Psoas muscle (tissue), 7 donors: ENCODE measurements at regions not wholly inside any gene's neighbourhood (a gene's known extent, or its start where the extent isn't known, plus 50 kb on each side); places are given as distances from the start of the nearest gene placed in this dataset.
A peak's percentile ranks its signal among the peaks of the same experiment; 100 is the strongest.
"Not testable (repeated sequence)": the region's sequence is repeated elsewhere in the genome, so short reads cannot be mapped to it uniquely, and the experiment has no call there.

Experiments used
- ATAC-seq, 4 donors: fragments of 200-7000 bp; cut with Tn5 transposase; one replicate each; pipeline ENCODE4 v1.9.1; 2020; ENCODE audit warnings: moderate library complexity in 3 of 4, mild to moderate bottlenecking in 2 of 4
- DNase-seq, 2 donors: peaks; one replicate each; pipeline ENCODE4 v3.0.0-alpha.2; 2020
- H3K27ac ChIP-seq: fragments of 200-600 bp; one replicate; pipeline ENCODE4 v1.8.0; 2022
- H3K27me3 ChIP-seq, 3 donors: fragments of 200-600 bp in 1 of 3; one replicate each; pipeline versions ENCODE4 v1.6.1 to v1.8.0; 2013 to 2022; ENCODE audit warnings: low read length in 2 of 3, mild to moderate bottlenecking in 2 of 3, moderate library complexity in 1 of 3; ENCODE audit not compliant: insufficient read depth in 3 of 3
- H3K36me3 ChIP-seq, 2 donors: fragments of 200-600 bp in 1 of 2; one replicate each; pipeline versions ENCODE4 v1.6.1 to v1.8.0; 2013 to 2022; ENCODE audit warnings: low read depth in 1 of 2, mild to moderate bottlenecking in 1 of 2, moderate library complexity in 1 of 2; ENCODE audit not compliant: insufficient read depth in 1 of 2
- H3K4me1 ChIP-seq: fragments of 200-600 bp; one replicate; pipeline ENCODE4 v1.8.0; 2022
- H3K4me3 ChIP-seq: fragments of 200-600 bp; one replicate; pipeline ENCODE4 v1.8.0; 2022; ENCODE audit warnings: mild to moderate bottlenecking
- H3K9me3 ChIP-seq: fragments of 200-600 bp; one replicate; pipeline ENCODE4 v1.8.0; 2022
- WGBS, 3 donors: extraction: QIAGEN DNeasy Blood & Tissue Kit; methylation state at CpG; one replicate each; pipeline versions ENCODE4 v1.1.6 to v1.1.7; 2013; 5-methylcytosine and 5-hydroxymethylcytosine counted together
- intact Hi-C, 2 donors: fragments of 100-400 bp; cut with DNase I; formaldehyde crosslinking; loops; one replicate each; pipeline versions ENCODE4 v1.11.0 to v1.14.2; 2022
- donor health status: healthy with polysubstance abuse.
- donor health status: DM: no; HTN: no; CAD: no; lungs with moderate emphysema.
- donor health status: Bipolar disorder and iron deficiency.
- donor health status: healthy.
- donor health status: DM: yes; HTN: yes; CAD: no.
- donor health status: DM: no; HTN: no; CAD: no.
- donor health status: DM: yes; HTN: yes; CAD: no.

- peaks cover 30% of the 10 kb centered on the region for H3K9me3 ChIP-seq
Measured at GRCh38 chr21:10346249-10346648, 175.1 kb upstream of the TPTE start.

GRCh38 chr21:10346933-10347615 is 174.3 kb upstream of the TPTE start:
- H3K4me1 ChIP-seq, H3K4me3 ChIP-seq, H3K27me3 ChIP-seq, DNase-seq, H3K36me3 ChIP-seq, H3K27ac ChIP-seq, intact Hi-C loops: not testable (repeated sequence)
- 63 to 69% (median 69%) methylated on average over 3 of the region's 3 CpGs for WGBS, 3 donors
- ATAC-seq, result peak in 3 of 4 donors; percentile 5 to 20 (median 7)
- H3K9me3 ChIP-seq, result peaks cover 30% of the 10 kb centered on the region

More at GRCh38 chr21:10346249-10346648, 175.1 kb upstream of the TPTE start:
- DNase-seq, H3K27ac ChIP-seq, H3K27me3 ChIP-seq, H3K4me3 ChIP-seq, intact Hi-C loops, H3K36me3 ChIP-seq, H3K4me1 ChIP-seq: not testable (repeated sequence)
- ATAC-seq, result peak in 1 of 4 donors; percentile 11
- WGBS, 3 donors, result 48 to 55% (median 50%) methylated on average over 3 to 4 of the region's 5 CpGs

GRCh38 chr21:10347675-10348074 is 173.7 kb upstream of the TPTE start:
- H3K27ac ChIP-seq, H3K36me3 ChIP-seq, intact Hi-C loops, H3K27me3 ChIP-seq, DNase-seq, H3K4me1 ChIP-seq, H3K4me3 ChIP-seq: not testable (repeated sequence)
- 69 to 73% (median 72%) methylated on average over 7 of the region's 7 CpGs for WGBS, 3 donors
- ATAC-seq, result peak; percentile 13 to 26 (median 18)
- H3K9me3 ChIP-seq, result peaks cover 34% of the 10 kb centered on the region

- H3K27ac ChIP-seq, H3K4me3 ChIP-seq, ATAC-seq, intact Hi-C loops, H3K36me3 ChIP-seq, H3K4me1 ChIP-seq, DNase-seq, H3K27me3 ChIP-seq: not testable (repeated sequence)
- WGBS, 3 donors, result 30 to 43% (median 38%) methylated on average over 3 of the region's 3 CpGs
- peaks cover 38% of the 10 kb centered on the region for H3K9me3 ChIP-seq
Measured at GRCh38 chr21:10348150-10348549, 173.2 kb upstream of the TPTE start.

GRCh38 chr21:10354851-10355578 is 166.4 kb upstream of the TPTE start:
- DNase-seq, H3K27ac ChIP-seq, H3K4me1 ChIP-seq, H3K27me3 ChIP-seq, intact Hi-C loops, H3K4me3 ChIP-seq, H3K36me3 ChIP-seq, ATAC-seq: not testable (repeated sequence)
- peaks cover 15% of the 10 kb centered on the region for H3K9me3 ChIP-seq
- 31 to 38% (median 35%) methylated on average over 5 of the region's 5 CpGs for WGBS, 3 donors

GRCh38 chr21:10359120-10359519 is 162.3 kb upstream of the TPTE start:
- H3K27me3 ChIP-seq, DNase-seq, H3K36me3 ChIP-seq, ATAC-seq, H3K4me1 ChIP-seq, intact Hi-C loops, H3K27ac ChIP-seq, H3K9me3 ChIP-seq, H3K4me3 ChIP-seq: not testable (repeated sequence)
- WGBS, 3 donors, result 60 to 77% (median 69%) methylated on average over 2 of the region's 2 CpGs

- WGBS, 3 donors, result 46 to 50% (median 49%) methylated on average over 4 of the region's 4 CpGs
- H3K27me3 ChIP-seq, DNase-seq, H3K27ac ChIP-seq, intact Hi-C loops, H3K4me3 ChIP-seq, H3K36me3 ChIP-seq, H3K4me1 ChIP-seq, H3K9me3 ChIP-seq: not testable (repeated sequence)
- ATAC-seq, result peak in 1 of 4 donors; percentile 0
Measured at GRCh38 chr21:10359911-10360310, 161.5 kb upstream of the TPTE start.

- H3K4me3 ChIP-seq, H3K4me1 ChIP-seq, H3K36me3 ChIP-seq, intact Hi-C loops, H3K27me3 ChIP-seq, H3K27ac ChIP-seq, DNase-seq, H3K9me3 ChIP-seq: not testable (repeated sequence)
- ATAC-seq, result peak in 3 of 4 donors; percentile 3 to 28 (median 18)
- 25 to 27% (median 27%) methylated on average over 2 of the region's 3 CpGs for WGBS, 3 donors
Measured at GRCh38 chr21:10361214-10361736, 160.1 kb upstream of the TPTE start.

GRCh38 chr21:10362816-10363215 is 158.6 kb upstream of the TPTE start:
- H3K27ac ChIP-seq, H3K4me1 ChIP-seq, ATAC-seq, H3K4me3 ChIP-seq, H3K9me3 ChIP-seq, H3K36me3 ChIP-seq, intact Hi-C loops, H3K27me3 ChIP-seq, DNase-seq: not testable (repeated sequence)
- WGBS, 3 donors, result 55 to 60% (median 57%) methylated on average over 9 of the region's 9 CpGs

GRCh38 chr21:10363321-10363720 is 158.1 kb upstream of the TPTE start:
- H3K9me3 ChIP-seq, result not testable (repeated sequence)

GRCh38 chr21:10366210-10366609 is 155.2 kb upstream of the TPTE start:
- H3K36me3 ChIP-seq, H3K4me3 ChIP-seq, H3K27me3 ChIP-seq, intact Hi-C loops, H3K4me1 ChIP-seq, H3K9me3 ChIP-seq, DNase-seq, ATAC-seq, H3K27ac ChIP-seq: not testable (repeated sequence)
- WGBS, 3 donors, result 39 to 56% (median 51%) methylated on average over 5 of the region's 11 CpGs

More at GRCh38 chr21:10363321-10363720, 158.1 kb upstream of the TPTE start:
- DNase-seq, H3K4me3 ChIP-seq, H3K27me3 ChIP-seq, H3K27ac ChIP-seq, H3K4me1 ChIP-seq, H3K36me3 ChIP-seq, intact Hi-C loops, ATAC-seq: not testable (repeated sequence)
